HG03066 (cell line): ENCODE measurements at regions not wholly inside any gene's neighbourhood (a gene's known extent, or its start where the extent isn't known, plus 50 kb on each side); places are given as distances from the start of the nearest gene placed in this dataset.
"Not testable (repeated sequence)": the region's sequence is repeated elsewhere in the genome, so short reads cannot be mapped to it uniquely, and the experiment has no call there.

Source experiments
- ATAC-seq: cut with Tn5 transposase; IDR thresholded peaks from one replicate; pipeline ENCODE4 v1.9.1; 2021; ENCODE audit warnings: low read depth; ENCODE audit not compliant: unreplicated experiment

DNA sequence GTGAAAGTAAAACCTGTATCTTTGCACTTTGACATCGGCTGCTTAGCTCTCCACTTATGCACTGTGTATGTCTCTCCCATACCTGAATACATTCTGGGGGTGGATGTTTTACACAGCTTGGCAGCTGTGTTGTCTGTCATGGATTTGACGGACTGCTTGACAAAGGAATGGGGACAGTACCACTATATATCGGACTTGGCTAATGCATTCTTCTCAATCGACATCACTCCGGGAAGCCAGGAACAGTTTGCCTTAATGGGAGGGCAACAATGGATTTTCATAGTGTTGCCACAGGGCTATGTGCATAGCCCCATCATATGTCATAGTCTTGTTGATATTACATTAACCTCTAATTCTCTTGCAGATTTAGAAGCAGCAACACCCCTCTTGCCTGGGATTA, 1008.3 kb downstream of the DNAH5 start:
- no peak for ATAC-seq

DNA sequence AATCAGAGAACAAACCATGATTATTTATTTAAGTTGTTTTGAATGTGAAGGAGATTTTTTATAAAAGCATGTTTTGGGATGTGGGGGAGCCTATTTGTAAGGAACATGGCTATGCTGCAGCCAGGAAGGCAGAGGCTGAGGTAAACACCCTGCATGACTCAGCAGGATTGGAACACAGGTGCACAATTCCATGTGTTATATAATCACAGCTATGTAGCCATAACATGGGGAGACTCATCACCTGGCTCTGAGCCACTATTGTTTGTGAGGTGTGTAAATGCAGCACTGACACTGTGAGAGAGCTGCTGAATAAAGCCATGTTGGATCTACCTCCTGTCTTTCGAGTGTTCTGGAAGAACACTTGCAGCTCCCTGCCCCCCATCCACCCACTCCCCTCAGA, 1009.8 kb downstream of the DNAH5 start:
- ATAC-seq = no peak

- ATAC-seq = no peak
Measured at GRCh38 chr5:12920527-12920926, 1016.3 kb upstream of the CTNND2 start.

- ATAC-seq = no peak
Measured at GRCh38 chr5:12911156-12911555, 1006.9 kb upstream of the CTNND2 start.

- no peak for ATAC-seq
Measured at GRCh38 chr5:12910641-12911040, 1006.4 kb upstream of the CTNND2 start.

GRCh38 chr5:12902611-12903010, 998.4 kb upstream of the CTNND2 start:
- no peak for ATAC-seq

- ATAC-seq = no peak
Measured at GRCh38 chr5:12901696-12902095, 997.5 kb upstream of the CTNND2 start.

DNA sequence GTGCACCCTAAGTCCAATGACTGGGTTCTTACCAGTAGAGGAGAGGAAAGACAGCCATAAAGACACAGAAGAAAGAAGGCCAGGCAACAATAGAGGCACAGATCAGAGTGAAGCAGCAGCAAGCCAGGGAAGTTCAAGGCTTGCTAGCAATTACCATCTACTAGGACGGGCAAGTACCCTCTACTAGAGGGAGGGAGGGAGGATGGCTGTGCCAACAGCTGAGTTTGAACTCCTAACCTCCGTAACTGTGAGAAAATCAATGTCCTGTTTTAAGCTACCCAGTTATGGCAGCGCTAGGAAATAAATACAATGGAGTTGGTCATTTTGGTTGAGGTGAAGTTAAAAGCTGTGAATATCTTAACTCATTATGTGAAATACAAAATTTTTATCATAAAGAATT, 991.8 kb upstream of the CTNND2 start:
- ATAC-seq = no peak

- ATAC-seq = no peak
Measured at GRCh38 chr5:12885018-12885417, 980.8 kb upstream of the CTNND2 start.

- ATAC-seq = no peak
Measured at GRCh38 chr5:12883395-12883794, 979.1 kb upstream of the CTNND2 start.

DNA sequence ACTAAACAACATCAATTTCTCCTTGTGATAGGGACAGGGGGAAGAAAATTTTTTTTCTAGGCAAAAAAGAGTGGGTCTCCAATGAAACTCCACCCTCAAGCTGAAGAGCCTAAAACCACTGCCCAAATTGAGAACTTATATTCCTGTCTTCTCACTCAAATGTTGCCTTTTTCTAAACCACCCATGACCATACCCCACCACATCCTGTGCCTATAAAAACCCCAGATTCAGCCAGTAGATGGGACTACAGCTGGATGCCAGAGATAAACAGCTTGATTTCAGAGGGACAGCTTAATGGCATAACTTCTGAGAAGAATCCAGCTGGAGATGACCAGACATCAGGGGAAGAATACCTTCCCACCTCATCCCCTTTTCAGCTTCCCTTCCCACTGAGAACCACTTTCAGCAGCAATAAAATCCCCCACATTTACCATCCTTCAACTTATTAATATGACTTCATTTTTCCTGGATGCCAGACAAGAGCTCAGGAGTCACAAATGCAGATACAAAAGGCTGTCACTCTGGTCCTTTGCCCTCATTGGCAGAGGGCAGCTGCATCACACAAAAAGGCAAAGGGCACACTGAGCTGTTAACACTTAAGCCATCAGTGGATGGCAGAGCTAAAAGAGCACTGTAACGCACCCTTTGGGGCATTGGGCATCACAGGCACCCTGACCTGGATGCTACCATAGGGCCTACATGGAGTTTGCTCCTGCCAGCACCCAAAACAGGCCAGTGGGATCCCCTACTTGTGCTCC, 972.5 kb upstream of the CTNND2 start:
- ATAC-seq = no peak

- no peak for ATAC-seq
Measured at GRCh38 chr5:12870872-12871539, 966.8 kb upstream of the CTNND2 start.

DNA sequence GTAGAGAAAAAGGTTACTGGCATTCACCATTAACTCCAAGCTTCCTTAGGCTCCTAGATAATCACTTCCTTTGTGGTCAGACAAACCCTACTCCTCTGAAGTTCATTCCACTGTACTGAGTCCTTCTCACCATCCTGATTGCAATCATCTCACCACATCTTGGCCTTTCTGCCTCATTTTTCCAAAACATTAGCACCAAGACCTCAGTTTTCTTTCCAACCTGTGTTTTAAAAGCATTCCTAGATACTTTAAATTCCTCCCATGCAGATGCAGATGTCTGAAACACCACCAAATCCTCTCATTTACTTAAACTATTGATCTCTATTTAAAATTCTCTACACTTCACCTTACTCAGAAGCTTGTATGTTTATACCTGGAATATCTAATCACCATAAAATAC, 961.3 kb upstream of the CTNND2 start:
- ATAC-seq = no peak

DNA sequence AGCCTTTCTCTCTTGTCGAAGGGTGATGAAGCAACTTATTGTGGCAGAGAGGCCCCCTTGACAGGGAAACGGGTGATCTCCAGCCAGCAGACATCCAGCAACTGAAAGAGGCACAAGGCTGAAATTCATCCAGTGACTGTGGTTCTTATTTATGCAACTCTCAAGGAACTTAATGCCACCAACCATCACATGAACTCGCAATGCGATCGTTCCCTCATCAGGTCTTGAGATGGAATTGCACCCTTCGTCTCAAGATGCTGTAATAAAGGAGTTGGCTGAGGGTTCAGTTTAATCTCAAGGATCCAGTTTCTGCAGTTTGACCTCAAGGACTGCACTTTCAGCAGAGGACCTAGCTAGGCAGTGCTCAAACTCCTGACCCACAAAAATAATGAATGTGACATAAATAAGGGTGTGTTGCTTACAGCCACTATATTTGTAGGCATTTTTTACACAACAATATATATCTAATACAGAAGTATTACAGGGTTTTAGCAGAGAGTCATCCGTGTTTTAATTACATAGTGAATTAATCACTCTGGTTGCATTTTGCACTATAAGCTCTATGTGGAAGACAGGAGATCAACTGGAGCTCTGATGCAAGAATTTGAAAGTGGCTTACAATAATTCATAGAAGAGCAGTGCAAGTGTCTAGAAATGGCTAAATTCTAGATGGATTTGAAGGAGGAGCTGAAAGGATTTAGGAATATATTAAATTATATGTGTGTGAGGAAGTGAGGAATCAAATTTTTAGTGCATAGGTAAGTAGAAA, 957.8 kb upstream of the CTNND2 start:
- no peak for ATAC-seq

- ATAC-seq = not testable (repeated sequence)
Measured at GRCh38 chr5:12856105-12856504, 951.9 kb upstream of the CTNND2 start.

- ATAC-seq = no peak
Measured at GRCh38 chr5:12854386-12854785, 950.1 kb upstream of the CTNND2 start.

GRCh38 chr5:12851761-12852160, 947.5 kb upstream of the CTNND2 start:
- ATAC-seq = no peak

DNA sequence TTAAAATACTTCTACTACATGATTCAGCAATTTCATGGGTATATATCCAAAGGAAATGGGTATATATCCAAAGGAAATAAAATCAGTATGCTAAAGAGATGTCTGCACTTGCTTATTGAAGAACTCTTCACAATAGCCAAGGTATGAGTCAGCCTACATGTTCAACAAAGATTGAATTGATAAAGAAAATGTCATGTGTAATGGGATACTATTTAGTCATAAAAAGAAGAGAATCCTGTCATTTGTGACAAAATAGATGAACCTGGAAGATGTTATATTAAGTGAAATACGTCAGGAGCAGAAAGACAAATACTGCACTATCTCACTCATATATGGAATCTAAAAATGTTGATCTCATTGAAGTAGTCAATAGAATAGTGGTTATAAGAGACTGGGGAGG, 944.5 kb upstream of the CTNND2 start:
- ATAC-seq = no peak

- ATAC-seq = no peak
Measured at GRCh38 chr5:12845549-12846159, 941.4 kb upstream of the CTNND2 start.

GRCh38 chr5:12840972-12841371, 936.7 kb upstream of the CTNND2 start:
- ATAC-seq = no peak

- no peak for ATAC-seq
Measured at GRCh38 chr5:12837592-12837991, 933.3 kb upstream of the CTNND2 start.
